ENCODE measurements at regions not wholly inside any gene's neighbourhood (a gene's known extent, or its start where the extent isn't known, plus 50 kb on each side); places are given as distances from the start of the nearest gene placed in this dataset.
"Not testable (repeated sequence)": the region's sequence is repeated elsewhere in the genome, so short reads cannot be mapped to it uniquely, and the experiment has no call there.

- TF ChIP-seq ZFX (IDR thresholded peaks at IDR 0.05) (no peak), CTCF (conservative IDR thresholded peaks at IDR 0.05) (no peak)
- H3K27ac ChIP-seq = no peak overlapping the region
Observed at GRCh38 chr12:131230340-131231031, 276.8 kb downstream of the ADGRD1 start.

DNA sequence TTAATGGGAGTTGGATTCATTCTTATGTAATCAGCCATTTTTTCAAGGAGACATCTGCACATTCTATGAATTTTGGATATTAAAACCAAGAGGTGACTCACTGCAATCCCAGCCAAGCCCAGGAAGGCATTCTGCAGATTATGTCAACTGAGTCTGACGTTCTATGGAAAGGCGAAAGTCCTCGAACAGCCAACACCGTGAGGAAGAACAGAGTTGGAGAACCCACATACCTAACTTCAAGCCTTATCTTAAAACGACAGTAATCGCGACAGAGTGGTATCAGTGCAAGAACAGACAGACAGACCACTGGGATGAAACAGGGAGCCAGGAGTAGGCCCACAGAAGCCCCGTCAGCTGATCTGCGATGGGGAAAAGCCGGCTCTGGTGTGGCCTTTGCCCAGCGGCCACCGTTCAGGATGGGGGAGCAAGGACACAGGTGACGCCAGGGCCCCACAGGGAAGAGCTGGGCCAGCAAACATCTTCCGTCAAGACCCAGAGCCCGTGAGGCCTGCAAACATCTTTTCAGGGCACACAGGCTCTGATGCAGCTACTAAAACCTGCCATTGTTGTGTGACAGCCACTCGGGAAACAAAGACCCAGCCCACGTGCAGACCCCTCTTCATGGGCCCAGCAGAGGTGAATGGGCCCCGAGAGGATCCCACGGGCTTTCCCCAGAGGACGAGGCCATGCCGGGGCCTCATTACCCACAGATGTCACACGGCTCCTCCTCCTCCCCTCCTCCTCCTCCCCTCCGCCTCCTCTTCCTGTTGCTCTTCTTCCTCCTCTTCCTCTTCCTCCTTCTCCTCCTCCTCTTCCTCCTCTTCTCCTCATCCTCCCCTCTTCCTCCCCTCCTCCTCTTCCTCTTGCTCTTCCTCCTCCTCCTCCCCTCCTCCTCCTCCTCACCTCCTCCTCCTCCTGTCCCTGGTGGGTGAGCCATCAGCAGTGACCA is 277.6 kb downstream of the ADGRD1 start:
- TF ChIP-seq CTCF (conservative IDR thresholded peaks at IDR 0.05) (no peak), ZFX (IDR thresholded peaks at IDR 0.05) (no peak)
- no peak overlapping the region for H3K27ac ChIP-seq

DNA sequence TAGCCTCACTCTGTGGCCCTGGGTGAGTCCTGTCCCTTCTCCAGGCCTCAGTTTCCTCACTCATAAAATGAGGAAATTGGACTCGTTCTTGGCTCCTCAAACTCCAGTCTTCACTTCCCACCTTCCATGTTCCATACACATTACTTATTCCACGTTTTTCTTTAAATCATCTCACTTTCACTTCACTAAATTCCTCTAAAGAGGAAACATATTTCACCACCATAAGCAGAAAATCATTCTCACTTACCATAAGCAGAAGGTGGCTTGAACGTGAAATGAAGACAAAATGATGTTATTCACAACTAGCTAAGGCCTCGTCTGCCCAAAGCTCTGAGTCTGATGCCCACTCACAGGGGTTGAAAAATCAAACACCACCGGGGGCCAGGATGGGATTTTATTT is 278.3 kb downstream of the ADGRD1 start:
- no peak for TF ChIP-seq CTCF (conservative IDR thresholded peaks at IDR 0.05)
- no peak for TF ChIP-seq ZFX (IDR thresholded peaks at IDR 0.05)
- no peak overlapping the region for H3K27ac ChIP-seq

- H3K27ac ChIP-seq = not testable (repeated sequence)
Observed at GRCh38 chr12:131232872-131233271, 279.2 kb downstream of the ADGRD1 start.

GRCh38 chr12:131233850-131234789 is 280.4 kb downstream of the ADGRD1 start:
- H3K27ac ChIP-seq = not testable (repeated sequence)

- not testable (repeated sequence) for H3K27ac ChIP-seq
Observed at GRCh38 chr12:131234841-131235271, 281.1 kb downstream of the ADGRD1 start.

GRCh38 chr12:131235871-131236271 is 282.2 kb downstream of the ADGRD1 start:
- no peak for TF ChIP-seq CTCF (conservative IDR thresholded peaks at IDR 0.05)
- no peak for TF ChIP-seq ZFX (IDR thresholded peaks at IDR 0.05)

GRCh38 chr12:131239384-131240094 is 285.8 kb downstream of the ADGRD1 start:
- no peak overlapping the region for H3K27ac ChIP-seq
- TF ChIP-seq CTCF (conservative IDR thresholded peaks at IDR 0.05) = no peak
- TF ChIP-seq ZFX (IDR thresholded peaks at IDR 0.05) = no peak

More at GRCh38 chr12:131235871-131236271, 282.2 kb downstream of the ADGRD1 start:
- no peak overlapping the region for H3K27ac ChIP-seq
